Astrocyte of the spinal cord (primary cell): ENCODE measurements at regions not wholly inside any gene's neighbourhood (a gene's known extent, or its start where the extent isn't known, plus 50 kb on each side); places are given as distances from the start of the nearest gene placed in this dataset.

Experiments used
- DNase-seq: peaks from one replicate; pipeline ENCODE4 v3.0.0; 2011; ENCODE audit warnings: low read depth, low spot score
- H3K4me3 ChIP-seq: 2 replicates; pipeline ENCODE4 v1.5.1; 2011; ENCODE audit warnings: low read depth, mild to moderate bottlenecking, low read length, moderate library complexity
- CTCF ChIP-seq: IDR thresholded peaks from 2 replicates; pipeline ENCODE4 v1.5.1; 2012; ENCODE audit warnings: low read depth, mild to moderate bottlenecking, low read length, inconsistent platforms
- in situ Hi-C: cut with HindIII; loops from 2 replicates; pipeline ENCODE4 v1.10.0; 2017; ENCODE audit warnings: low sequenced_read_pairs

GRCh38 chr9:102521097-102521755 lies 473.9 kb upstream of the CYLC2 start:
- TF ChIP-seq CTCF, result no peak
- no peak overlapping the region for H3K4me3 ChIP-seq
- DNase-seq, result peak; percentile 0
- in situ Hi-C loops, result no loop called here

GRCh38 chr9:102519423-102519822 lies 475.7 kb upstream of the CYLC2 start:
- TF ChIP-seq CTCF, result no peak
- in situ Hi-C loops, result no loop called here
- no peak overlapping the region for H3K4me3 ChIP-seq
- DNase-seq, result no peak

GRCh38 chr9:102518324-102518723 lies 476.8 kb upstream of the CYLC2 start:
- DNase-seq, result no peak
- H3K4me3 ChIP-seq, result no peak overlapping the region
- in situ Hi-C loops, result no loop called here
- no peak for TF ChIP-seq CTCF

GRCh38 chr9:102514541-102514940 lies 480.6 kb upstream of the CYLC2 start:
- no peak for DNase-seq
- in situ Hi-C loops, result no loop called here
- no peak overlapping the region for H3K4me3 ChIP-seq
- no peak for TF ChIP-seq CTCF

- in situ Hi-C loops, result no loop called here
- H3K4me3 ChIP-seq, result no peak overlapping the region
- no peak for DNase-seq
- no peak for TF ChIP-seq CTCF
Observed at GRCh38 chr9:102507044-102507687, 488.0 kb upstream of the CYLC2 start.

GRCh38 chr9:102506406-102506805 lies 488.7 kb upstream of the CYLC2 start:
- DNase-seq, result no peak
- no peak for TF ChIP-seq CTCF
- no peak overlapping the region for H3K4me3 ChIP-seq
- in situ Hi-C loops, result no loop called here
